Gastroesophageal sphincter (tissue), 4 donors: ENCODE measurements at regions not wholly inside any gene's neighbourhood (a gene's known extent, or its start where the extent isn't known, plus 50 kb on each side); places are given as distances from the start of the nearest gene placed in this dataset.

Experiments used
- ATAC-seq: fragments of 150-250 bp; one replicate; pipeline ENCODE4 v1.9.1; 2016; ENCODE audit warnings: mild to moderate bottlenecking, moderate library complexity
- H3K27ac ChIP-seq, 4 donors: fragments of 200-600 bp; sonication (generic) in 3 of 4; 1 replicate in 3 of 4; 2 replicates in 1 of 4; pipeline ENCODE4 v1.5.1; 2016 to 2019
- H3K27me3 ChIP-seq: fragments of 200-600 bp; sonication (generic); one replicate; pipeline ENCODE4 v1.5.1; 2019
- H3K36me3 ChIP-seq, 2 donors: fragments of 200-600 bp; sonication (generic); one replicate each; pipeline ENCODE4 v1.5.1; 2019; ENCODE audit warnings: control low read depth in 1 of 2
- H3K4me1 ChIP-seq, 3 donors: fragments of 200-600 bp; sonication (generic); 1 replicate in 2 of 3; 2 replicates in 1 of 3; pipeline ENCODE4 v1.5.1; 2016 to 2019; ENCODE audit warnings: control low read depth in 2 of 3
- H3K4me3 ChIP-seq, 2 donors: fragments of 200-600 bp; sonication (generic); one replicate each; pipeline ENCODE4 v1.5.1; 2019; ENCODE audit warnings: mild to moderate bottlenecking in 1 of 2, moderate library complexity in 1 of 2
- H3K9me3 ChIP-seq, 3 donors: fragments of 200-600 bp; sonication (generic); one replicate each; pipeline ENCODE4 v1.5.1; 2017 to 2019; ENCODE audit warnings: control low read depth in 2 of 3
- CTCF ChIP-seq, 4 experiments: fragments of 200-600 bp in 2 of 4; fragments of 450-650 bp in 2 of 4; sonication (generic) in 1 of 4; IDR thresholded peaks; one replicate each; pipeline ENCODE4 v1.5.1; 2017 to 2019; ENCODE audit warnings: antibody characterized with exemption in 4 of 4, mild to moderate bottlenecking in 2 of 4, moderate library complexity in 2 of 4
- EP300 ChIP-seq: sonication (generic); formaldehyde crosslinking; IDR thresholded peaks from one replicate; pipeline ENCODE4 v1.6.1; 2017; ENCODE audit warnings: antibody characterized with exemption, mild to moderate bottlenecking
- POLR2A ChIP-seq, 2 donors: fragments of 450-650 bp; IDR thresholded peaks; one replicate each; pipeline ENCODE4 v1.6.1; 2017; ENCODE audit warnings: antibody characterized with exemption in 2 of 2, mild to moderate bottlenecking in 2 of 2, moderate library complexity in 1 of 2
- POLR2AphosphoS5 ChIP-seq: sonication (generic); formaldehyde crosslinking; IDR thresholded peaks from one replicate; pipeline ENCODE4 v1.6.1; 2017; ENCODE audit warnings: antibody characterized with exemption
- WGBS, 2 donors: methylation state at CpG; one replicate each; pipeline ENCODE4 v1.1.5; 2018; ENCODE audit warnings: low coverage in 1 of 2; 5-methylcytosine and 5-hydroxymethylcytosine counted together

GRCh38 chr10:107577221-107577620 is 412.7 kb upstream of the SORCS1 start:
- Histone ChIP-seq H3K27me3 (no peaks in the 10 kb centered on the region), H3K27ac (no peak overlapping the region), H3K4me1 (no peaks in the 10 kb centered on the region), H3K36me3 (no peaks in the 10 kb centered on the region), H3K9me3 (no peaks in the 10 kb centered on the region), H3K4me3 (no peak overlapping the region)
- 22 to 31% methylated on average over 2 of the region's 2 CpGs for WGBS, 2 donors
- ATAC-seq: no peak
- TF ChIP-seq CTCF (IDR thresholded peaks at IDR 0.05): no peak
- TF ChIP-seq EP300: no peak
- TF ChIP-seq POLR2A (IDR thresholded peaks at IDR 0.05): no peak
- TF ChIP-seq POLR2AphosphoS5: no peak

- H3K36me3 ChIP-seq: no peaks in the 10 kb centered on the region
- H3K27ac ChIP-seq: no peak overlapping the region
- H3K4me3 ChIP-seq: no peak overlapping the region
- H3K27me3 ChIP-seq: no peaks in the 10 kb centered on the region
- no peaks in the 10 kb centered on the region for H3K4me1 ChIP-seq
- TF ChIP-seq POLR2A (IDR thresholded peaks at IDR 0.05): no peak
- no peak for TF ChIP-seq POLR2AphosphoS5
- no peak for TF ChIP-seq CTCF (IDR thresholded peaks at IDR 0.05)
- no peak for TF ChIP-seq EP300
- H3K9me3 ChIP-seq: no peaks in the 10 kb centered on the region
- ATAC-seq: no peak
- 9 to 45% methylated on average over 1 to 2 of the region's 2 CpGs for WGBS, 2 donors
These were observed 412.2 kb upstream of the SORCS1 start for GRCh38 chr10:107576746-107577145.

- Histone ChIP-seq H3K4me3 (no peak overlapping the region), H3K4me1 (no peaks in the 10 kb centered on the region), H3K9me3 (peaks cover 0 to 18% (median 0%) of the 10 kb centered on the region in 3 donors), H3K27ac (no peak overlapping the region), H3K36me3 (no peaks in the 10 kb centered on the region), H3K27me3 (no peaks in the 10 kb centered on the region)
- TF ChIP-seq EP300 (no peak), POLR2A (IDR thresholded peaks at IDR 0.05) (no peak), POLR2AphosphoS5 (no peak), CTCF (IDR thresholded peaks at IDR 0.05) (no peak)
- no peak for ATAC-seq
These were observed 400.5 kb upstream of the SORCS1 start for GRCh38 chr10:107565014-107565413.

- H3K27me3 ChIP-seq: no peaks in the 10 kb centered on the region
- no peaks in the 10 kb centered on the region for H3K36me3 ChIP-seq
- no peak overlapping the region for H3K27ac ChIP-seq
- H3K9me3 ChIP-seq: peaks cover 0 to 9% (median 0%) of the 10 kb centered on the region in 3 donors
- H3K4me3 ChIP-seq: no peak overlapping the region
- no peaks in the 10 kb centered on the region for H3K4me1 ChIP-seq
- TF ChIP-seq POLR2AphosphoS5 (no peak), CTCF (IDR thresholded peaks at IDR 0.05) (no peak), EP300 (no peak), POLR2A (IDR thresholded peaks at IDR 0.05) (no peak)
- no peak for ATAC-seq
These were observed 396.7 kb upstream of the SORCS1 start for GRCh38 chr10:107561136-107561650.

- H3K9me3 ChIP-seq: no peaks in the 10 kb centered on the region
- H3K27ac ChIP-seq: no peak overlapping the region
- WGBS, 2 donors: 83 to 88% methylated on average over 4 of the region's 4 CpGs
- no peaks in the 10 kb centered on the region for H3K27me3 ChIP-seq
- no peak overlapping the region for H3K4me3 ChIP-seq
- no peak for TF ChIP-seq CTCF (IDR thresholded peaks at IDR 0.05)
- no peak for TF ChIP-seq POLR2AphosphoS5
- no peak for TF ChIP-seq POLR2A (IDR thresholded peaks at IDR 0.05)
- TF ChIP-seq EP300: no peak
- H3K36me3 ChIP-seq: no peaks in the 10 kb centered on the region
- ATAC-seq: no peak
- no peaks in the 10 kb centered on the region for H3K4me1 ChIP-seq
These were observed 393.4 kb upstream of the SORCS1 start for GRCh38 chr10:107557916-107558315.
